Stomach smooth muscle (tissue), 2 donors: ENCODE measurements at regions not wholly inside any gene's neighbourhood (a gene's known extent, or its start where the extent isn't known, plus 50 kb on each side); places are given as distances from the start of the nearest gene placed in this dataset.
"Not testable (repeated sequence)": the region's sequence is repeated elsewhere in the genome, so short reads cannot be mapped to it uniquely, and the experiment has no call there.

Source experiments
- H3K27ac ChIP-seq: one replicate; pipeline ENCODE4 v1.7.0; 2013; ENCODE audit warnings: mild to moderate bottlenecking, low read length, inconsistent platforms
- H3K27me3 ChIP-seq, 2 donors: one replicate each; pipeline ENCODE4 v1.7.0; 2013; ENCODE audit warnings: low read length in 2 of 2; ENCODE audit not compliant: insufficient read depth in 2 of 2, control insufficient read depth in 1 of 2
- H3K36me3 ChIP-seq, 2 donors: one replicate each; pipeline ENCODE4 v1.7.0; 2013; ENCODE audit warnings: low read length in 2 of 2; ENCODE audit not compliant: control insufficient read depth in 2 of 2, insufficient read depth in 2 of 2
- H3K4me1 ChIP-seq: one replicate; pipeline ENCODE4 v1.7.0; 2013; ENCODE audit warnings: low read length; ENCODE audit not compliant: control insufficient read depth, insufficient read depth
- H3K4me3 ChIP-seq, 2 donors: one replicate each; pipeline ENCODE4 v1.7.0; 2013; ENCODE audit warnings: low read length in 2 of 2
- H3K9ac ChIP-seq, 2 donors: one replicate each; pipeline ENCODE4 v1.7.0; 2013; ENCODE audit warnings: low read length in 2 of 2, mild to moderate bottlenecking in 1 of 2
- H3K9me3 ChIP-seq, 2 donors: one replicate each; pipeline ENCODE4 v1.7.0; 2013; ENCODE audit warnings: low read length in 2 of 2; ENCODE audit not compliant: control insufficient read depth in 2 of 2
- donor health status: healthy.
- donor health status: Pancreatic carcinoma.

- H3K9me3 ChIP-seq, H3K4me1 ChIP-seq, H3K4me3 ChIP-seq, H3K27me3 ChIP-seq, H3K9ac ChIP-seq, H3K36me3 ChIP-seq, H3K27ac ChIP-seq: not testable (repeated sequence)
Observed at GRCh38 chr15:75792236-75792635, 51.0 kb upstream of the UBE2Q2 start.

- H3K27me3 ChIP-seq: peaks cover 0 to 6% of the 10 kb centered on the region in 2 donors
- no peak overlapping the region for H3K4me3 ChIP-seq
- H3K4me1 ChIP-seq: no peaks in the 10 kb centered on the region
- H3K9ac ChIP-seq: no peak overlapping the region
- H3K9me3 ChIP-seq: no peaks in the 10 kb centered on the region
- H3K36me3 ChIP-seq: no peaks in the 10 kb centered on the region
- no peak overlapping the region for H3K27ac ChIP-seq
Observed at GRCh38 chr15:75791337-75791713, 51.9 kb upstream of the UBE2Q2 start.

- Histone ChIP-seq H3K9me3 (no peaks in the 10 kb centered on the region), H3K27ac (no peak overlapping the region), H3K27me3 (peaks cover 1 to 4% of the 10 kb centered on the region in 2 donors), H3K9ac (no peak overlapping the region), H3K4me1 (no peaks in the 10 kb centered on the region), H3K36me3 (no peaks in the 10 kb centered on the region), H3K4me3 (no peak overlapping the region)
Observed at GRCh38 chr15:75790631-75791336, 52.5 kb upstream of the UBE2Q2 start.

- H3K27me3 ChIP-seq: peaks cover 2 to 3% of the 10 kb centered on the region in 2 donors
- H3K9me3 ChIP-seq: no peaks in the 10 kb centered on the region
- H3K9ac ChIP-seq: no peak overlapping the region
- no peak overlapping the region for H3K27ac ChIP-seq
- no peaks in the 10 kb centered on the region for H3K4me1 ChIP-seq
- no peaks in the 10 kb centered on the region for H3K36me3 ChIP-seq
- no peak overlapping the region for H3K4me3 ChIP-seq
Observed at GRCh38 chr15:75786575-75786947, 56.7 kb upstream of the UBE2Q2 start.

- Histone ChIP-seq H3K27me3 (peaks cover 2 to 3% of the 10 kb centered on the region in 2 donors), H3K4me1 (no peaks in the 10 kb centered on the region), H3K9me3 (no peaks in the 10 kb centered on the region), H3K4me3 (no peak overlapping the region), H3K36me3 (no peaks in the 10 kb centered on the region), H3K27ac (no peak overlapping the region), H3K9ac (no peak overlapping the region)
Observed at GRCh38 chr15:75785771-75786574, 57.3 kb upstream of the UBE2Q2 start.

GRCh38 chr15:75784511-75785480, 58.5 kb upstream of the UBE2Q2 start:
- H3K27me3 ChIP-seq, H3K9me3 ChIP-seq, H3K4me1 ChIP-seq, H3K36me3 ChIP-seq, H3K4me3 ChIP-seq, H3K27ac ChIP-seq, H3K9ac ChIP-seq: not testable (repeated sequence)

- H3K9ac ChIP-seq, H3K27me3 ChIP-seq: not testable (repeated sequence)
Observed at GRCh38 chr15:75783566-75783965, 59.7 kb upstream of the UBE2Q2 start.

GRCh38 chr15:75782926-75783325, 60.3 kb upstream of the UBE2Q2 start:
- Histone ChIP-seq H3K9ac (no peak overlapping the region), H3K27ac (no peak overlapping the region), H3K36me3 (no peaks in the 10 kb centered on the region), H3K9me3 (no peaks in the 10 kb centered on the region), H3K4me1 (no peaks in the 10 kb centered on the region), H3K4me3 (no peak overlapping the region), H3K27me3 (peaks cover 2 to 3% of the 10 kb centered on the region in 2 donors)

More at GRCh38 chr15:75783566-75783965, 59.7 kb upstream of the UBE2Q2 start:
- not testable (repeated sequence) for H3K4me1 ChIP-seq, H3K4me3 ChIP-seq, H3K27ac ChIP-seq, H3K9me3 ChIP-seq, H3K36me3 ChIP-seq

GRCh38 chr15:75780995-75781394, 62.3 kb upstream of the UBE2Q2 start:
- peaks cover 14% of the 10 kb centered on the region for H3K4me1 ChIP-seq
- H3K27ac ChIP-seq, H3K36me3 ChIP-seq, H3K4me3 ChIP-seq, H3K9me3 ChIP-seq, H3K27me3 ChIP-seq, H3K9ac ChIP-seq: not testable (repeated sequence)

GRCh38 chr15:75779504-75779903, 63.7 kb upstream of the UBE2Q2 start:
- Histone ChIP-seq H3K9me3 (no peaks in the 10 kb centered on the region), H3K4me1 (peaks cover 14% of the 10 kb centered on the region), H3K4me3 (no peak overlapping the region), H3K27me3 (no peaks in the 10 kb centered on the region), H3K27ac (no peak overlapping the region), H3K36me3 (no peaks in the 10 kb centered on the region), H3K9ac (no peak overlapping the region)
